EL (cell line): ENCODE measurements at regions not wholly inside any gene's neighbourhood (a gene's known extent, or its start where the extent isn't known, plus 50 kb on each side); places are given as distances from the start of the nearest gene placed in this dataset.

Source experiments
- DNase-seq: peaks from one replicate; pipeline ENCODE4 v3.0.0-alpha.2; 2016

GRCh38 chr21:17869115-17869514, 50.0 kb upstream of the C21orf91 start:
- no peak for DNase-seq
